ENCODE measurements at regions not wholly inside any gene's neighbourhood (a gene's known extent, or its start where the extent isn't known, plus 50 kb on each side); places are given as distances from the start of the nearest gene placed in this dataset.

GRCh38 chr2:164134336-164134735 is 398.5 kb upstream of the FIGN start:
- no peaks in the 10 kb centered on the region for H3K36me3 ChIP-seq (ENCODE audit: control insufficient read depth, insufficient read depth, low read length)
- H3K27me3 Mint-ChIP-seq (ENCODE audit: low read depth in 2 of 2) = no peaks in the 10 kb centered on the region
- H3K9me3 ChIP-seq (ENCODE audit: control insufficient read depth, insufficient read depth, low read length) = no peaks in the 10 kb centered on the region
- H3K4me3 Mint-ChIP-seq = no peak overlapping the region
- no peaks in the 10 kb centered on the region for H3K27me3 ChIP-seq (ENCODE audit: control insufficient read depth, insufficient read depth, low read length)
- H3K4me1 Mint-ChIP-seq = no peaks in the 10 kb centered on the region
- DNase-seq = no peak
- H3K27ac ChIP-seq (ENCODE audit: low read length) = no peak overlapping the region
- no peaks in the 10 kb centered on the region for H3K4me1 ChIP-seq (ENCODE audit: control insufficient read depth, insufficient read depth, low read length)
- no peak overlapping the region for H3K4me3 ChIP-seq (ENCODE audit: low read length)
- no peak for ATAC-seq
- intact Hi-C loops (cut with micrococcal nuclease) = no loop called here
- TF ChIP-seq CTCF (IDR thresholded peaks at IDR 0.05) = no peak
- no peaks in the 10 kb centered on the region for H3K36me3 Mint-ChIP-seq
- H3K27ac Mint-ChIP-seq = no peak overlapping the region
- peaks cover 2 to 5% of the 10 kb centered on the region in 2 donors for H3K9me3 Mint-ChIP-seq
- WGBS (ENCODE audit: insufficient coverage) = 89% methylated on average over 2 of the region's 4 CpGs

GRCh38 chr2:164127971-164128527 is 392.2 kb upstream of the FIGN start:
- WGBS (ENCODE audit: insufficient coverage) = 89% methylated on average over 8 of the region's 9 CpGs
- ATAC-seq (no peak), DNase-seq (no peak)
- Histone ChIP-seq H3K9me3 (ENCODE audit: control insufficient read depth, insufficient read depth, low read length) (no peaks in the 10 kb centered on the region), H3K27me3 (ENCODE audit: control insufficient read depth, insufficient read depth, low read length) (no peaks in the 10 kb centered on the region), H3K4me1 (ENCODE audit: control insufficient read depth, insufficient read depth, low read length) (no peaks in the 10 kb centered on the region), H3K36me3 (ENCODE audit: control insufficient read depth, insufficient read depth, low read length) (no peaks in the 10 kb centered on the region), H3K4me3 (ENCODE audit: low read length) (no peak overlapping the region), H3K27ac (ENCODE audit: low read length) (no peak overlapping the region)
- no peaks in the 10 kb centered on the region for H3K4me1 Mint-ChIP-seq
- H3K27me3 Mint-ChIP-seq (ENCODE audit: low read depth in 2 of 2) = no peaks in the 10 kb centered on the region
- peaks cover 5 to 8% of the 10 kb centered on the region in 2 donors for H3K9me3 Mint-ChIP-seq
- TF ChIP-seq CTCF (IDR thresholded peaks at IDR 0.05) = no peak
- no peak overlapping the region for H3K4me3 Mint-ChIP-seq
- no peak overlapping the region for H3K27ac Mint-ChIP-seq
- intact Hi-C loops (cut with micrococcal nuclease) = no loop called here
- no peaks in the 10 kb centered on the region for H3K36me3 Mint-ChIP-seq

- H3K4me1 Mint-ChIP-seq = no peaks in the 10 kb centered on the region
- no peaks in the 10 kb centered on the region for H3K4me1 ChIP-seq (ENCODE audit: control insufficient read depth, insufficient read depth, low read length)
- intact Hi-C loops (cut with micrococcal nuclease) = no loop called here
- no peak overlapping the region for H3K4me3 Mint-ChIP-seq
- H3K4me3 ChIP-seq (ENCODE audit: low read length) = no peak overlapping the region
- no peak overlapping the region for H3K27ac Mint-ChIP-seq
- H3K9me3 Mint-ChIP-seq = peaks cover 2 to 5% of the 10 kb centered on the region in 2 donors
- no peaks in the 10 kb centered on the region for H3K36me3 ChIP-seq (ENCODE audit: control insufficient read depth, insufficient read depth, low read length)
- DNase-seq = no peak
- WGBS (ENCODE audit: insufficient coverage) = 88% methylated on average over 7 of the region's 7 CpGs
- H3K27me3 ChIP-seq (ENCODE audit: control insufficient read depth, insufficient read depth, low read length) = no peaks in the 10 kb centered on the region
- H3K27ac ChIP-seq (ENCODE audit: low read length) = no peak overlapping the region
- no peaks in the 10 kb centered on the region for H3K27me3 Mint-ChIP-seq (ENCODE audit: low read depth in 2 of 2)
- H3K36me3 Mint-ChIP-seq = no peaks in the 10 kb centered on the region
- TF ChIP-seq CTCF (IDR thresholded peaks at IDR 0.05) = no peak
- ATAC-seq = no peak
- no peaks in the 10 kb centered on the region for H3K9me3 ChIP-seq (ENCODE audit: control insufficient read depth, insufficient read depth, low read length)
These were observed 391.3 kb upstream of the FIGN start for GRCh38 chr2:164126960-164127660.

- H3K27me3 Mint-ChIP-seq (ENCODE audit: low read depth in 2 of 2) = no peaks in the 10 kb centered on the region
- no peak for DNase-seq
- no peaks in the 10 kb centered on the region for H3K36me3 Mint-ChIP-seq
- H3K9me3 Mint-ChIP-seq = peaks cover 6 to 7% of the 10 kb centered on the region in 2 donors
- no peaks in the 10 kb centered on the region for H3K4me1 Mint-ChIP-seq
- H3K9me3 ChIP-seq (ENCODE audit: control insufficient read depth, insufficient read depth, low read length) = no peaks in the 10 kb centered on the region
- WGBS (ENCODE audit: insufficient coverage) = 89% methylated on average over 4 of the region's 4 CpGs
- H3K27me3 ChIP-seq (ENCODE audit: control insufficient read depth, insufficient read depth, low read length) = no peaks in the 10 kb centered on the region
- no peaks in the 10 kb centered on the region for H3K36me3 ChIP-seq (ENCODE audit: control insufficient read depth, insufficient read depth, low read length)
- H3K4me3 ChIP-seq (ENCODE audit: low read length) = no peak overlapping the region
- no peak overlapping the region for H3K4me3 Mint-ChIP-seq
- no peak overlapping the region for H3K27ac ChIP-seq (ENCODE audit: low read length)
- intact Hi-C loops (cut with micrococcal nuclease) = no loop called here
- no peak for ATAC-seq
- H3K27ac Mint-ChIP-seq = no peak overlapping the region
- no peaks in the 10 kb centered on the region for H3K4me1 ChIP-seq (ENCODE audit: control insufficient read depth, insufficient read depth, low read length)
- TF ChIP-seq CTCF (IDR thresholded peaks at IDR 0.05) = no peak
These were observed 380.0 kb upstream of the FIGN start for GRCh38 chr2:164115806-164116205.
